ENCODE measurements at regions not wholly inside any gene's neighbourhood (a gene's known extent, or its start where the extent isn't known, plus 50 kb on each side); places are given as distances from the start of the nearest gene placed in this dataset.

DNA sequence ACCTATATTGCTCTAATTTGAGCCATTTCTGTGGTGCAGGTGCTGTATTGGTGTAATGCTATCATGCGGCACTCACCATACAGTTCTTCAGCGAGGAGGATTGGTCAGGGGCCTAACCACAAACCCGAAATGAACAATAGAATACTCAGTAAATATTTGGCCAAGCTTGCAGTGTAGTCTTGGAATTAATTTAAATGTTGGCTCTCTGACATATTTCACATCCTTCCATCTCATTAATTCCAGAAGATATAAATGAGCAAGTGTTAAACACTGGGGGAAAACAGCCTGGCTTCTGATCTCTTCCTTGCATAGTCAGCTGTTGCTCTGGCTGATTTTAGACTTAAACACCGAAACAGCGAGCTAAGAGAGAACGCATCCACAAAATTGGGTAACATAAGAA is 663.1 kb upstream of the GHITM start:
- Histone ChIP-seq H2AFZ (ENCODE audit: low read depth, low read length) (no peak overlapping the region), H3K4me1 (ENCODE audit: control insufficient read depth, extremely low read depth, insufficient read depth, low read length) (no peaks in the 10 kb centered on the region), H3K79me2 (ENCODE audit: control insufficient read depth, insufficient read depth, low read length) (no peaks in the 10 kb centered on the region), H3K27me3 (ENCODE audit: control insufficient read depth in 2 of 2, insufficient read depth in 2 of 2, low read length in 2 of 2) (no peaks in the 10 kb centered on the region), H3K4me2 (ENCODE audit: insufficient read depth, low read length) (no peak overlapping the region), H3K36me3 (ENCODE audit: control insufficient read depth in 2 of 2, extremely low read depth in 1 of 2, insufficient read depth in 2 of 2, low read length in 2 of 2) (no peaks in the 10 kb centered on the region), H3K27ac (ENCODE audit: insufficient read depth, low read depth, low read length) (no peak overlapping the region), H3K9ac (replicated peaks; ENCODE audit: extremely low read depth, insufficient read depth, low read length) (no peak overlapping the region), H3K9me1 (replicated peaks; ENCODE audit: control insufficient read depth, extremely low read depth, insufficient read depth, low read length) (no peaks in the 10 kb centered on the region), H3K4me3 (replicated peaks in 1 of 3; ENCODE audit: insufficient read depth in 1 of 3, low read depth in 1 of 3, low read length in 3 of 3) (no peak overlapping the region), H4K20me1 (replicated peaks; ENCODE audit: control insufficient read depth, extremely low read depth, insufficient read depth, low read length) (no peaks in the 10 kb centered on the region), H3K9me3 (replicated peaks; ENCODE audit: control insufficient read depth, insufficient read depth, low read length) (no peaks in the 10 kb centered on the region)
- POLR2A ChIA-PET: no interaction called here
- FAIRE-seq: no peak
- DNase-seq (ENCODE audit: low read depth, low spot score): no peak
- no TSS peak for BruUV-seq (replicated peaks)
- TF ChIP-seq EZH2 (IDR thresholded peaks at IDR 0.05; ENCODE audit: borderline replicate concordance, low read depth, low read length, severe bottlenecking) (no peak), GATA2 (IDR thresholded peaks at IDR 0.05; ENCODE audit: insufficient read depth, insufficient read length, low read depth, low read length) (no peak), MYC (IDR thresholded peaks at IDR 0.05; ENCODE audit: low read depth, low read length) (no peak), POLR2AphosphoS5 (IDR thresholded peaks at IDR 0.05; ENCODE audit: insufficient read depth, low read depth, low read length) (no peak), JUN (IDR thresholded peaks at IDR 0.05; ENCODE audit: borderline replicate concordance, insufficient read depth, insufficient read length, low read depth) (no peak), POLR2A (IDR thresholded peaks at IDR 0.05; ENCODE audit: low read depth, low read length) (no peak), FOS (IDR thresholded peaks at IDR 0.05; ENCODE audit: borderline replicate concordance, insufficient read depth, low read length) (no peak)
- TF ChIP-seq, protein P1, sequence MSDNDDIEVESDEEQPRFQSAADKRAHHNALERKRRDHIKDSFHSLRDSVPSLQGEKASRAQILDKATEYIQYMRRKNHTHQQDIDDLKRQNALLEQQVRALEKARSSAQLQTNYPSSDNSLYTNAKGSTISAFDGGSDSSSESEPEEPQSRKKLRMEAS (IDR thresholded peaks at IDR 0.05; ENCODE audit: insufficient read depth, insufficient read length): no peak
- TF ChIP-seq, protein P2, sequence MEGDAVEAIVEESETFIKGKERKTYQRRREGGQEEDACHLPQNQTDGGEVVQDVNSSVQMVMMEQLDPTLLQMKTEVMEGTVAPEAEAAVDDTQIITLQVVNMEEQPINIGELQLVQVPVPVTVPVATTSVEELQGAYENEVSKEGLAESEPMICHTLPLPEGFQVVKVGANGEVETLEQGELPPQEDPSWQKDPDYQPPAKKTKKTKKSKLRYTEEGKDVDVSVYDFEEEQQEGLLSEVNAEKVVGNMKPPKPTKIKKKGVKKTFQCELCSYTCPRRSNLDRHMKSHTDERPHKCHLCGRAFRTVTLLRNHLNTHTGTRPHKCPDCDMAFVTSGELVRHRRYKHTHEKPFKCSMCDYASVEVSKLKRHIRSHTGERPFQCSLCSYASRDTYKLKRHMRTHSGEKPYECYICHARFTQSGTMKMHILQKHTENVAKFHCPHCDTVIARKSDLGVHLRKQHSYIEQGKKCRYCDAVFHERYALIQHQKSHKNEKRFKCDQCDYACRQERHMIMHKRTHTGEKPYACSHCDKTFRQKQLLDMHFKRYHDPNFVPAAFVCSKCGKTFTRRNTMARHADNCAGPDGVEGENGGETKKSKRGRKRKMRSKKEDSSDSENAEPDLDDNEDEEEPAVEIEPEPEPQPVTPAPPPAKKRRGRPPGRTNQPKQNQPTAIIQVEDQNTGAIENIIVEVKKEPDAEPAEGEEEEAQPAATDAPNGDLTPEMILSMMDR (IDR thresholded peaks at IDR 0.05; ENCODE audit: extremely low read depth in 1 of 2, insufficient read depth in 1 of 2, low read depth in 1 of 2, low read length in 2 of 2): no peak
- intact Hi-C loops (cut with micrococcal nuclease): no loop called here
- dilution Hi-C loops (cut with MboI; ENCODE audit: extremely low pct_ligation_motif_present, low sequenced_read_pairs): no loop called here
- CTCF ChIA-PET: no interaction called here

Measured in endothelial cell of umbilical vein (primary cell).